ENCODE measurements at regions not wholly inside any gene's neighbourhood (a gene's known extent, or its start where the extent isn't known, plus 50 kb on each side); places are given as distances from the start of the nearest gene placed in this dataset.

GRCh38 chr1:216807696-216808095 is 84.5 kb upstream of the ESRRG start:
- Histone ChIP-seq H3K27ac (ENCODE audit: low read depth, low read length) (no peak overlapping the region), H3K9ac (ENCODE audit: low read length) (no peak overlapping the region), H2BK120ac (ENCODE audit: low read depth, low read length) (no peak overlapping the region), H3K4me1 (ENCODE audit: control insufficient read depth, low read depth, low read length) (peaks cover 1% of the 10 kb centered on the region), H3K23ac (ENCODE audit: low read length) (no peak overlapping the region), H3K36me3 (ENCODE audit: control insufficient read depth, insufficient read depth, low read length) (no peaks in the 10 kb centered on the region), H2BK15ac (replicated peaks; ENCODE audit: low read depth) (no peak overlapping the region), H4K5ac (ENCODE audit: low read length) (no peak overlapping the region), H4K8ac (ENCODE audit: low read depth, low read length) (no peak overlapping the region), H3K4me3 (ENCODE audit: low read length) (no peak overlapping the region), H3K79me1 (ENCODE audit: low read length) (no peaks in the 10 kb centered on the region), H2AK5ac (ENCODE audit: low read length) (no peak overlapping the region), H3K4ac (ENCODE audit: low read depth, low read length) (no peak overlapping the region), H3K56ac (ENCODE audit: low read length) (no peak overlapping the region), H3K18ac (ENCODE audit: low read length) (no peak overlapping the region), H3K79me2 (ENCODE audit: control insufficient read depth, insufficient read depth, low read length) (no peaks in the 10 kb centered on the region), H3K27me3 (ENCODE audit: insufficient read depth, low read length, poor library complexity) (no peaks in the 10 kb centered on the region), H3K4me2 (ENCODE audit: low read length) (no peak overlapping the region), H2BK5ac (ENCODE audit: low read length) (no peak overlapping the region)
- WGBS (ENCODE audit: extremely low coverage, insufficient coverage, low lambda C conversion rate) = no CpG with 5 or more reads among the region's 1 CpG
- DNase-seq = no peak

GRCh38 chr1:216805953-216806352 is 82.7 kb upstream of the ESRRG start:
- Histone ChIP-seq H4K8ac (ENCODE audit: low read depth, low read length) (no peak overlapping the region), H3K36me3 (ENCODE audit: control insufficient read depth, insufficient read depth, low read length) (no peaks in the 10 kb centered on the region), H3K23ac (ENCODE audit: low read length) (no peak overlapping the region), H3K18ac (ENCODE audit: low read length) (peak overlapping the region; percentile 39), H3K4me3 (ENCODE audit: low read length) (no peak overlapping the region), H3K79me2 (ENCODE audit: control insufficient read depth, insufficient read depth, low read length) (no peaks in the 10 kb centered on the region), H3K27me3 (ENCODE audit: insufficient read depth, low read length, poor library complexity) (no peaks in the 10 kb centered on the region), H3K4ac (ENCODE audit: low read depth, low read length) (no peak overlapping the region), H2BK15ac (replicated peaks; ENCODE audit: low read depth) (no peak overlapping the region), H3K9ac (ENCODE audit: low read length) (no peak overlapping the region), H2AK5ac (ENCODE audit: low read length) (no peak overlapping the region), H3K27ac (ENCODE audit: low read depth, low read length) (no peak overlapping the region), H3K4me2 (ENCODE audit: low read length) (no peak overlapping the region), H3K4me1 (ENCODE audit: control insufficient read depth, low read depth, low read length) (peaks cover 1% of the 10 kb centered on the region), H4K5ac (ENCODE audit: low read length) (no peak overlapping the region), H3K56ac (ENCODE audit: low read length) (no peak overlapping the region), H2BK5ac (ENCODE audit: low read length) (no peak overlapping the region), H2BK120ac (ENCODE audit: low read depth, low read length) (no peak overlapping the region), H3K79me1 (ENCODE audit: low read length) (no peaks in the 10 kb centered on the region)
- WGBS (ENCODE audit: extremely low coverage, insufficient coverage, low lambda C conversion rate) = no CpG with 5 or more reads among the region's 1 CpG
- no peak for DNase-seq

GRCh38 chr1:216805233-216805632 is 82.0 kb upstream of the ESRRG start:
- Histone ChIP-seq H3K4me2 (ENCODE audit: low read length) (no peak overlapping the region), H3K79me2 (ENCODE audit: control insufficient read depth, insufficient read depth, low read length) (no peaks in the 10 kb centered on the region), H3K56ac (ENCODE audit: low read length) (no peak overlapping the region), H3K4me3 (ENCODE audit: low read length) (no peak overlapping the region), H3K18ac (ENCODE audit: low read length) (no peak overlapping the region), H3K4me1 (ENCODE audit: control insufficient read depth, low read depth, low read length) (peaks cover 1% of the 10 kb centered on the region), H3K23ac (ENCODE audit: low read length) (peak overlapping the region; percentile 56), H2BK5ac (ENCODE audit: low read length) (no peak overlapping the region), H3K4ac (ENCODE audit: low read depth, low read length) (no peak overlapping the region), H4K5ac (ENCODE audit: low read length) (no peak overlapping the region), H3K27me3 (ENCODE audit: insufficient read depth, low read length, poor library complexity) (no peaks in the 10 kb centered on the region), H4K8ac (ENCODE audit: low read depth, low read length) (no peak overlapping the region), H2AK5ac (ENCODE audit: low read length) (no peak overlapping the region), H3K9ac (ENCODE audit: low read length) (no peak overlapping the region), H2BK120ac (ENCODE audit: low read depth, low read length) (no peak overlapping the region), H3K27ac (ENCODE audit: low read depth, low read length) (no peak overlapping the region), H3K36me3 (ENCODE audit: control insufficient read depth, insufficient read depth, low read length) (no peaks in the 10 kb centered on the region), H3K79me1 (ENCODE audit: low read length) (no peaks in the 10 kb centered on the region), H2BK15ac (replicated peaks; ENCODE audit: low read depth) (no peak overlapping the region)
- no CpG with 5 or more reads among the region's 5 CpGs for WGBS (ENCODE audit: extremely low coverage, insufficient coverage, low lambda C conversion rate)
- peak; percentile 39 for DNase-seq

- Histone ChIP-seq H3K4ac (ENCODE audit: low read depth, low read length) (no peak overlapping the region), H3K4me2 (ENCODE audit: low read length) (no peak overlapping the region), H3K79me1 (ENCODE audit: low read length) (no peaks in the 10 kb centered on the region), H3K27ac (ENCODE audit: low read depth, low read length) (no peak overlapping the region), H3K27me3 (ENCODE audit: insufficient read depth, low read length, poor library complexity) (no peaks in the 10 kb centered on the region), H3K79me2 (ENCODE audit: control insufficient read depth, insufficient read depth, low read length) (no peaks in the 10 kb centered on the region), H2BK5ac (ENCODE audit: low read length) (no peak overlapping the region), H3K4me1 (ENCODE audit: control insufficient read depth, low read depth, low read length) (peaks cover 1% of the 10 kb centered on the region), H2BK15ac (replicated peaks; ENCODE audit: low read depth) (no peak overlapping the region), H3K36me3 (ENCODE audit: control insufficient read depth, insufficient read depth, low read length) (no peaks in the 10 kb centered on the region), H3K9ac (ENCODE audit: low read length) (no peak overlapping the region), H3K56ac (ENCODE audit: low read length) (no peak overlapping the region), H2AK5ac (ENCODE audit: low read length) (no peak overlapping the region), H2BK120ac (ENCODE audit: low read depth, low read length) (no peak overlapping the region), H3K18ac (ENCODE audit: low read length) (no peak overlapping the region), H4K8ac (ENCODE audit: low read depth, low read length) (no peak overlapping the region), H3K23ac (ENCODE audit: low read length) (no peak overlapping the region), H3K4me3 (ENCODE audit: low read length) (no peak overlapping the region), H4K5ac (ENCODE audit: low read length) (no peak overlapping the region)
- WGBS (ENCODE audit: extremely low coverage, insufficient coverage, low lambda C conversion rate) = no CpG with 5 or more reads among the region's 7 CpGs
- DNase-seq = no peak
Measured at GRCh38 chr1:216804111-216804510, 80.9 kb upstream of the ESRRG start.

GRCh38 chr1:216794586-216794985 is 71.4 kb upstream of the ESRRG start:
- Histone ChIP-seq H3K27me3 (ENCODE audit: insufficient read depth, low read length, poor library complexity) (no peaks in the 10 kb centered on the region), H3K36me3 (ENCODE audit: control insufficient read depth, insufficient read depth, low read length) (no peaks in the 10 kb centered on the region), H3K9ac (ENCODE audit: low read length) (no peak overlapping the region), H3K79me2 (ENCODE audit: control insufficient read depth, insufficient read depth, low read length) (no peaks in the 10 kb centered on the region), H3K18ac (ENCODE audit: low read length) (no peak overlapping the region), H3K4me1 (ENCODE audit: control insufficient read depth, low read depth, low read length) (no peaks in the 10 kb centered on the region), H2AK5ac (ENCODE audit: low read length) (no peak overlapping the region), H3K79me1 (ENCODE audit: low read length) (no peaks in the 10 kb centered on the region), H4K8ac (ENCODE audit: low read depth, low read length) (no peak overlapping the region), H2BK15ac (replicated peaks; ENCODE audit: low read depth) (no peak overlapping the region), H4K5ac (ENCODE audit: low read length) (no peak overlapping the region), H2BK120ac (ENCODE audit: low read depth, low read length) (no peak overlapping the region), H3K56ac (ENCODE audit: low read length) (no peak overlapping the region), H3K4me2 (ENCODE audit: low read length) (no peak overlapping the region), H3K27ac (ENCODE audit: low read depth, low read length) (no peak overlapping the region), H3K4ac (ENCODE audit: low read depth, low read length) (no peak overlapping the region), H2BK5ac (ENCODE audit: low read length) (no peak overlapping the region), H3K23ac (ENCODE audit: low read length) (no peak overlapping the region), H3K4me3 (ENCODE audit: low read length) (no peak overlapping the region)
- no peak for DNase-seq

GRCh38 chr1:216793973-216794372 is 70.7 kb upstream of the ESRRG start:
- Histone ChIP-seq H3K18ac (ENCODE audit: low read length) (no peak overlapping the region), H3K36me3 (ENCODE audit: control insufficient read depth, insufficient read depth, low read length) (no peaks in the 10 kb centered on the region), H3K4me2 (ENCODE audit: low read length) (no peak overlapping the region), H4K5ac (ENCODE audit: low read length) (no peak overlapping the region), H3K4me1 (ENCODE audit: control insufficient read depth, low read depth, low read length) (no peaks in the 10 kb centered on the region), H3K27me3 (ENCODE audit: insufficient read depth, low read length, poor library complexity) (no peaks in the 10 kb centered on the region), H3K79me2 (ENCODE audit: control insufficient read depth, insufficient read depth, low read length) (no peaks in the 10 kb centered on the region), H3K9ac (ENCODE audit: low read length) (no peak overlapping the region), H2BK15ac (replicated peaks; ENCODE audit: low read depth) (no peak overlapping the region), H3K4me3 (ENCODE audit: low read length) (no peak overlapping the region), H3K56ac (ENCODE audit: low read length) (no peak overlapping the region), H3K23ac (ENCODE audit: low read length) (no peak overlapping the region), H2BK120ac (ENCODE audit: low read depth, low read length) (no peak overlapping the region), H3K27ac (ENCODE audit: low read depth, low read length) (no peak overlapping the region), H2BK5ac (ENCODE audit: low read length) (no peak overlapping the region), H2AK5ac (ENCODE audit: low read length) (no peak overlapping the region), H3K4ac (ENCODE audit: low read depth, low read length) (no peak overlapping the region), H4K8ac (ENCODE audit: low read depth, low read length) (no peak overlapping the region), H3K79me1 (ENCODE audit: low read length) (no peaks in the 10 kb centered on the region)
- no peak for DNase-seq
- WGBS (ENCODE audit: extremely low coverage, insufficient coverage, low lambda C conversion rate) = no CpG with 5 or more reads among the region's 4 CpGs

Data from mesendoderm (in vitro differentiated cells).